ENCODE measurements at regions not wholly inside any gene's neighbourhood (a gene's known extent, or its start where the extent isn't known, plus 50 kb on each side); places are given as distances from the start of the nearest gene placed in this dataset.
"Not testable (repeated sequence)": the region's sequence is repeated elsewhere in the genome, so short reads cannot be mapped to it uniquely, and the experiment has no call there.

GRCh38 chr1:213324859-213325258 lies 273.8 kb downstream of the RPS6KC1 start:
- no peak for DNase-seq (ENCODE audit: low spot score)

- DNase-seq (ENCODE audit: low spot score) = no peak
These were observed 274.4 kb downstream of the RPS6KC1 start for GRCh38 chr1:213325482-213325881.

- peak; percentile 15 for DNase-seq (ENCODE audit: low spot score)
These were observed 275.4 kb downstream of the RPS6KC1 start for GRCh38 chr1:213326281-213327016.

GRCh38 chr1:213327017-213327667 lies 276.1 kb downstream of the RPS6KC1 start:
- DNase-seq (ENCODE audit: low spot score) = peak; percentile 15

DNA sequence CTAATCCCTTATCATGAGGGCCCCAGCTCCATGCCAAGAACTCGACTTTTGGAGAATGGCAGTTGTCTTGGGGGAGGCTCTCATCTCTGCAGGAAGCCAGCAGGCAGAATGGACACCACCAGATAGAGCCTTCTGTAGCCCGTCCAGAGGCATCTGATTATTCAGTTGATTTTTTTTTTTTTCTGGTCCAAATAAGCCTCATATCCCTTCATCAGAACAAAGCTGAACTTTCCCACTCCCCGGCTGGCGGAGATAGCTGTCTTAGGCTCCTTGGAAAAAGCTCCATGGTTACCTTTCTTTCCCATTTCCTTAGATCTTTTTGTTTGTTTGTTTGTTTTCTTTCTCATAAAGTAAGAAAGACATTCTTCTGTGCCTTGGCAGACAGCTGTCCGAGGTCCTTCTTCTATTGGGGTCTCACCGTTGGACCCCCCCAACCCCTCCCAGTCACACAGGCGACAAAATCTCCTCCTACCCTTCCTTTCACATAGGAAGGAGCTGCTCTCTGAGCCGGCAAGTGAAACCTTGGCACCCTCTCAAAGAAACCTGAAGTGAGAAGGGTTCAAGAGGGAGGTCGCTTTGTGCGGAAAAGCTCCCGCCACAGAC lies 278.5 kb downstream of the RPS6KC1 start:
- no peak for DNase-seq (ENCODE audit: low spot score)

GRCh38 chr1:213330281-213330680 lies 279.2 kb downstream of the RPS6KC1 start:
- no peak for DNase-seq (ENCODE audit: low spot score)

DNA sequence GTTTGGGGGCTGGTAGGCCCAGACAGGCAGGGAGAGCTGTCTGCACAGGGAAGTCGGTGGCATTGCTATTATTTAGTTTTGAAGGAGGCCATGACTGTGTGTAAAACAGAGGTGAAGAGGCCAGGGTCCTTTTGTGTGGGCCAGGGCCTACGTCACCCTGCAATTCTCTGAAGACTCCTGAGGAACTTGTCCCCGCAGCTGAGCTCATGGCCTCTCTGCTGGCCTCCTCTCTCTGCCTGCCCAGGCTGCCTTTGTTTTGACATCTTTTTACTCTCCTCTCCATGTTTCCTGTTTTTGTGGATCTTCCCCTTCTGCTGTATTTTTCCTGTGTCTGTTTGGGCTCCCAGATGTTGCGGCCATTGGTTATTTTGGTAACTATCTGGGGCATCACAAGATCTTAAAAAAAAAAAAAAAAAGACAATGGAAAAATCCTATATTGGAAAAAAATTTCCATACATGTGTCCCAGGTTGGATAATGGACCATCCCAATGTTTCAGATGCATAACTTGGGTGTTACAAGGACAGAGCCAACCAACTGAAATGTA lies 280.7 kb downstream of the RPS6KC1 start:
- no peak for DNase-seq (ENCODE audit: low spot score)

DNA sequence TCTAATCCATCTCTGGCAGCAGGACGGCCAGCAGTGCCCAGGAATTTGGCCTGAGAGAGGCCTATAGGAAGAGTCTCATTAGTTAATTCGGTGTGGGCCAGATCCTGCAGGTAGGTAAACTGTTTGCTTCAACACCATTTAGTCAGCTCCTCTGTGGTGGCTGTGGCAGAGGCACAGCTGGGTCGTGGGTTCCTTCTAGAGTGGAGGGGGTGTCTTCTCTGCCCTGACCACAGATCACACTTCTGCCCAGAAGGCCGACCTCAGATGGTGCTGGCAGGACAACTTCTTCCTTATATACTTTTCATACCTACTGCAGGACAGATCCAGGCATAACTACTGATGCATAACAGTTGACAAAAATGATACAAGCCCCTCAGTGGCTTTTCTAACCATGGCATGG lies 281.4 kb downstream of the RPS6KC1 start:
- no peak for DNase-seq (ENCODE audit: low spot score)

DNA sequence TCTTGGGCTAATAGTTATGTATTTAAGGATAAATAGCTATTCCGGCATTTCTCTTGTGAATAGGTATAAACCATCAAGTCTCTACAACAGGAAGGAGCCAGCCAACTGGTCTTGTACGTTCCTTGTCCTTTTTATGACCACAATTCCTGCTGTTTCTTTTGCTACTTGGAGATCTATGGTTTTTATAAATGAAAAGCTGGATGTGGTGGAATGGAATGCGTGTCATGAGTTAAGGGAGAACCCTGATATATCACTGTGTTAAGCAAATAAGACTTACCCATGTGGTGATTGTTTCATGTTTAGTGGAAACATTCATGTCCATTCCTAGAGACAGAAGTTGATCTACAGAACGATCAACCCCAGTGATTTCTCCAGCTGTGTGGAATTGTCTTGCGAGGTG lies 282.1 kb downstream of the RPS6KC1 start:
- DNase-seq (ENCODE audit: low spot score) = no peak

DNA sequence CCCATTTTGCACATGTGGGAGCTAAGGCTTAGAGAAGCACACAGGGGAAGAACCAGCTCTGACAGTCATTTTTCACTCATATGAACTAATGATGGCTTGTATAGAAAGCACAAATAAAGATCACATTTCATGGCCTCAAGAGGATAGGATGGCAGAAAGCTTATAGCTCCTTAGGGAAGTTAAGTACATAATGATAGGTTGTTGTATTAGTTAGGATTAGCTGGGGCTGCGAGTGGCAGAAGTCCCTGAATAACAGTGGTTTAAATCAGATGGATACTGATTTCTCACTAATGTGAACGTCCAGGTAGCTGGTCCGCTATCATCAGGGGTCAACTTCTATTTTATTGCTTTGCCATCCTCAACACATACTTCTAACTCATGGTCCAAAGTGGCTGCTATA lies 284.0 kb downstream of the RPS6KC1 start:
- DNase-seq (ENCODE audit: low spot score) = no peak

GRCh38 chr1:213337025-213337678 lies 286.1 kb downstream of the RPS6KC1 start:
- no peak for DNase-seq (ENCODE audit: low spot score)

DNA sequence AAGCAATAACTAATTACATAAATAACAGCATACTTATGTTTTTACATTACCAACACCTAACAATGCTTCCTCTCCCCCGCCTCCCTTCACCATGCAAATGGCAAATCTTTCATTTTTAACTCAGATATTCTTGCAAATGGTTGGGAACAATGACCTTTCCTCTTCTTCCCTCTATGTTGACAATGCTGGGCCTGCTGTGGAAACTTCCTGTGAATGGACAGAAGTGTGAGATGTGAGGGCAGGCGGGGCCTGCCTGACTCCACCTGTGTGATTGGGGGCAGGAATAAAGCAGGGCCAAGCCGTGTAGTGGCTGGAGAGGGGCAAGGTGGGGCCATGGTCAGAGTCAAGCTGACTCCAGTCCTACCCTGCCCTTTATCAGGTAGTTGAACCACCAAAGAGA lies 289.6 kb downstream of the RPS6KC1 start:
- no peak for DNase-seq (ENCODE audit: low spot score)

- no peak for DNase-seq (ENCODE audit: low spot score)
These were observed 294.6 kb downstream of the RPS6KC1 start for GRCh38 chr1:213345621-213346020.

GRCh38 chr1:213357403-213357802 lies 306.4 kb downstream of the RPS6KC1 start:
- no peak for DNase-seq (ENCODE audit: low spot score)

- DNase-seq (ENCODE audit: low spot score) = not testable (repeated sequence)
These were observed 307.3 kb downstream of the RPS6KC1 start for GRCh38 chr1:213358368-213358767.

DNA sequence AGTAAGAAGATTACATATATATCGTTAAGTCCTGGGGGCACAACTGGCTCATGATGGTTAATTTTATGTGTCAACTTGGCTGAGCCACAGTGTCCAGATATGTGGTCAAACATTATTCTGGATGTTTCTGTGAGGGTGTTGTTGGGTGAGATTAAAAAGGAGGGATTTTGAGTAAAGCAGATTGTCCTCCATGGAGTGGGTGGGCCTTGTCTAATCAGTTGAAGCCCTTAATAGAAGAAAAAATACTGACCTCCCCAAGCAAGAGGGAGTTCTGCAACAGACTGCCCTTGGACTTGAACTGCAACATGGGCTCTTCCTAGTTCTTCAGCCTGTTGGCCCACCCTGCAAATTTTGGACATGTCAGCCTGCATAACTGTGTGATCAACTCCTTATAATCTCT lies 311.6 kb downstream of the RPS6KC1 start:
- DNase-seq (ENCODE audit: low spot score) = no peak

DNA sequence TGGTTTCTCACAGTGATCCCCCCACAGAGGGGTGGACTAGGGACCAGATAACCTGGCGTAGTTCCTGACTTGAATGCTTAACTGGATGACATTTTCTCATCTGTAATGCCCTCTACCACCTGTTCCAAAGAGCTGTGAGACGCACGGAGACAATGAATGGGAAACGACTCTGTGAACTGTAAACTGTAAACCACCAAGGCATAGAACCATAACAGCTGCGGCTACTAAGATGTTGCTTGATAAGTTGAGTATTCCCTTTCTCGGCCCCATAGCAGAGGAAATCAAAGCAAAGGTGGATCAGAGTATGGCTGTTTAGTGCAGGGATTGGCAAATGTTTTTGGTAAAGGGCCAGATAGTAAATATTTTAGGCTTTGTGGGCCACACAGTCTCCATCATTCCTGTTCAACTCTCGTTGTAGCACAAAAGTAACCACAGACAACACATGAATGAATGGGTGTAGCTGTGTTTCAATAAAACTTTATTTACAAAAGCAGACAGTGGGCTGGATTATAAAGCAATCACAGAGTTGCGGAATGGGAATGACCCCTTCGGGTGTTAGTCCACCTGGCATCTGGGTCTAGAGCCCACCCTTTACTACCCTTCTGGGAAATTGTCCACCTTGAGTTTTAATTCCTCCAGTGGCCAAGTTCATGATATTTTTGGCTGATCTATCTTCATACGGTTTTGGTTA lies 315.2 kb downstream of the RPS6KC1 start:
- no peak for DNase-seq (ENCODE audit: low spot score)

DNA sequence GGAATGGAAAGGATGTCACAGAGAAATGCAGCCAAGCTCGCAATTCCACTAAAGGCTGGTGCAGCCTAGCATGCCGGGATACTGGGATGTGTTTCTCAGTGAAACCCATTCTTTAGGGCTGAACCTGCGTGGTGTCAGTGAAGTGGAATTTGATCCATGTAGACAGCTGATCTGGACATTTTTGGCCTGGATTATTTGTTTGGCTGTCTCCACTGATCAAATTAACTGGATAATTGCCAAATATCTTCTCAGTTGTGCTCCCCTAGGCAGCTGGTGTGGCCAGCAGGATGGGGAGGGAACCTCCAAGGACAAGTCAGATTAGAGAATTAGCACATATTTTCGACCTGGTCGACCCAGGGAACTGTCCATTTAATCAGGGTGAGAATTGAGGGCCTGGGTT lies 318.4 kb downstream of the RPS6KC1 start:
- DNase-seq (ENCODE audit: low spot score) = no peak

GRCh38 chr1:213370523-213370922 lies 319.5 kb downstream of the RPS6KC1 start:
- no peak for DNase-seq (ENCODE audit: low spot score)

DNA sequence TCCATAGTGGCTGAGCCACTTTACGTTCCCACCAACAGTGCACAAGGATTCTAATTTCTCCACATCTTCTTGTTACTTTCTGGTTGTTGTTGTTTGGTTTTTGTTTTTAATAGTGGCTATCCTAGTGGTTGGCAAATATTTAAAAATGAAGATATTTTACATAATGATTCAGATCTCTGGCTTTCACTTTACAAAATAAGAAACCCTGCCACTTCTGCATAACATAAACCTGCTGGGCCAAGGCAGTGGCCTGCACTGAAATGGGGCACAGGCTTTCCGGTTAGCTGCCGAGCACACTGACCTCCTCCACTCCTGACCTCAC lies 320.4 kb downstream of the RPS6KC1 start:
- DNase-seq (ENCODE audit: low spot score) = no peak

GRCh38 chr1:213371847-213372619 lies 321.0 kb downstream of the RPS6KC1 start:
- no peak for DNase-seq (ENCODE audit: low spot score)
